GM12878 (cell line): ENCODE measurements at regions not wholly inside any gene's neighbourhood (a gene's known extent, or its start where the extent isn't known, plus 50 kb on each side); places are given as distances from the start of the nearest gene placed in this dataset.

Source experiments
- ATAC-seq: fragments of 200-7000 bp; cut with Tn5 transposase; 3 replicates; pipeline ENCODE4 v1.9.1; 2020; ENCODE audit warnings: mild to moderate bottlenecking, moderate library complexity
- BruUV-seq: library from RNA; stranded (reverse); fragments of 400-500 nt; replicated peaks from 2 replicates; lab custom pipeline; 2021; lab: Mats Ljungman, UMichigan
- CTCF ChIA-PET: fragments of 300-600 bp; sonication (Branson Sonifier 250); formaldehyde crosslinking; extraction: SDS; loops from one replicate; lab custom pipeline; 2021; ENCODE audit warnings: inconsistent platforms; lab: Yijun Ruan, JAX
- POLR2A ChIA-PET: fragments of 350-600 bp; formaldehyde crosslinking; extraction: SDS; loops from one replicate; lab custom pipeline; 2021; ENCODE audit warnings: inconsistent platforms; lab: Charles Lee
- RAD21 ChIA-PET: fragments of 300-600 bp; sonication (Branson Sonifier 250); formaldehyde crosslinking; loops from one replicate; lab custom pipeline; 2023; ENCODE audit warnings: antibody characterized with exemption; ENCODE audit not compliant: unreplicated experiment; lab: Charles Lee
- SMC1A ChIA-PET: fragments of 300-600 bp; sonication (Branson Sonifier 250); formaldehyde crosslinking; loops from one replicate; lab custom pipeline; 2023; ENCODE audit not compliant: unreplicated experiment, uncharacterized antibody; lab: Charles Lee
- DNase-seq: peaks from one replicate; pipeline ENCODE4 v3.0.0-alpha.2; 2011; ENCODE audit warnings: low read depth, low spot score
- FAIRE-seq: peaks from 3 replicates; lab custom pipeline; 2011; peaks lifted over from hg19 to GRCh38; lab: Jason Lieb, UNC
- H2AFZ ChIP-seq: 2 replicates; pipeline ENCODE4 v1.6.0; 2011; ENCODE audit warnings: low read depth, low read length, control low read depth; ENCODE audit not compliant: control insufficient read depth
- H3K27ac ChIP-seq: 2 replicates; pipeline ENCODE4 v1.5.1; 2011; ENCODE audit warnings: control low read depth; ENCODE audit not compliant: control insufficient read depth, insufficient read depth
- H3K27me3 ChIP-seq, 2 experiments: replicated peaks in 1 of 2; 2 replicates each; pipeline versions ENCODE4 v1.6.0 to v1.6.1; 2011; ENCODE audit warnings: low read length in 1 of 2; ENCODE audit not compliant: control insufficient read depth in 2 of 2, insufficient read depth in 2 of 2
- H3K36me3 ChIP-seq, 2 experiments: 2 replicates each; pipeline ENCODE4 v1.5.1; 2011; ENCODE audit warnings: low read length in 1 of 2; ENCODE audit not compliant: control insufficient read depth in 2 of 2, insufficient read depth in 2 of 2
- H3K4me1 ChIP-seq: 2 replicates; pipeline ENCODE4 v1.6.1; 2011; ENCODE audit warnings: mild to moderate bottlenecking, low read length, moderate library complexity, mixed read lengths; ENCODE audit not compliant: control insufficient read depth, insufficient read depth
- H3K4me2 ChIP-seq: 2 replicates; pipeline ENCODE4 v1.6.0; 2011; ENCODE audit warnings: control low read depth; ENCODE audit not compliant: control insufficient read depth, insufficient read depth
- H3K4me3 ChIP-seq: fragments of 200-600 bp; sonication (generic); 2 replicates; pipeline ENCODE4 v1.5.1; 2016
- H3K79me2 ChIP-seq: 2 replicates; pipeline ENCODE4 v1.6.0; 2011; ENCODE audit warnings: low read length; ENCODE audit not compliant: control insufficient read depth, insufficient read depth
- H3K9ac ChIP-seq: 2 replicates; pipeline ENCODE4 v1.8.0; 2011; ENCODE audit warnings: low read length, control low read depth, mixed read lengths; ENCODE audit not compliant: control insufficient read depth, insufficient read depth
- H3K9me3 ChIP-seq: replicated peaks from 3 replicates; pipeline ENCODE4 v1.5.1; 2011; ENCODE audit warnings: mild to moderate bottlenecking, low read length; ENCODE audit not compliant: control insufficient read depth, insufficient read depth
- H4K20me1 ChIP-seq: 2 replicates; pipeline ENCODE4 v1.6.0; 2011; ENCODE audit not compliant: control insufficient read depth, insufficient read depth
- BCL11A ChIP-seq: IDR thresholded peaks from 2 replicates; pipeline ENCODE4 v1.6.1; 2011; ENCODE audit warnings: low read depth, low read length
- EZH2 ChIP-seq: IDR thresholded peaks from 2 replicates; pipeline ENCODE4 v1.6.1; 2012; ENCODE audit warnings: low read depth, mild to moderate bottlenecking, control low read depth, inconsistent platforms, low read length, borderline replicate concordance; ENCODE audit not compliant: control insufficient read depth
- FOXK2 ChIP-seq: fragments of 450-650 bp; IDR thresholded peaks from 2 replicates; pipeline ENCODE4 v1.6.1; 2017; ENCODE audit warnings: mild to moderate bottlenecking, moderate library complexity
- SREBF2 ChIP-seq: IDR thresholded peaks from 2 replicates; pipeline ENCODE4 v1.6.1; 2012; ENCODE audit warnings: mild to moderate bottlenecking, low read length
- TARDBP ChIP-seq: IDR thresholded peaks from 2 replicates; pipeline ENCODE4 v1.6.1; 2016; ENCODE audit warnings: borderline replicate concordance
- ZBED1 ChIP-seq: IDR thresholded peaks from 2 replicates; pipeline ENCODE4 v1.6.1; 2016; ENCODE audit warnings: borderline replicate concordance
- ZNF274 ChIP-seq: IDR thresholded peaks from one replicate; pipeline ENCODE4 v1.8.0; 2011; ENCODE audit not compliant: insufficient read length, insufficient read depth
- WGBS: methylation state at CpG from one replicate; pipeline ENCODE4 v1.1.6; 2016; ENCODE audit warnings: low lambda C conversion rate; ENCODE audit not compliant: insufficient replicate concordance, insufficient coverage; ENCODE audit errors: missing lambda C conversion rate; 5-methylcytosine and 5-hydroxymethylcytosine counted together
- in situ Hi-C: fragments of 300-500 bp; cut with MboI; formaldehyde crosslinking; loops from 9 replicates; pipeline ENCODE4 v1.14.3; 2018; ENCODE audit warnings: mixed read lengths
- intact Hi-C: fragments of 100-400 bp; cut with micrococcal nuclease; formaldehyde crosslinking; loops from one replicate; pipeline ENCODE4 v1.14.2; 2022; ENCODE audit not compliant: unreplicated experiment
- TF ChIP-seq, protein P1 (sequence below): fragments of 450-650 bp; IDR thresholded peaks from 2 replicates; pipeline ENCODE4 v1.6.1; 2017; ENCODE audit warnings: antibody characterized with exemption, mild to moderate bottlenecking, moderate library complexity
- TF ChIP-seq, protein P2 (sequence below): fragments of 450-650 bp; IDR thresholded peaks from 2 replicates; pipeline ENCODE4 v1.6.1; 2017; ENCODE audit warnings: borderline replicate concordance

DNA sequence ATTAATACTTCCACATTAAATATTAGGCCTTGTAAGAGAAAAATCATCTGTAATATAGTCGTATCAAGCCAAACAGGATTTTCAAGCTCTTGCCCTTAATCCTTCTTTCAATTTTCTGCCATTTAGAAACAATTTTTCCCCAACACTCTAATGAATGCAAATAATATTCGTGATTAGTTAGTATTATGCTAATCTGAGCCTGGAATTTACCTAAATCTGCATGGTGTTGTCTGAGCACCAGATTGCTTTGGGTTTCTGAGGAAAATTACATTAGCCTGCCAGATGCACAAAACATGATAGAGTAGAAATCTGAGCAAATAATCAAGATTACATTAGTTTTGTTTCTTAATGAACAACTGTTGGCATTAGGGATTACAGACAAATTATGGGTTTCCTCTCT, 176.6 kb downstream of the ZDHHC21 start:
- H2AFZ ChIP-seq = no peak overlapping the region
- no peak for FAIRE-seq
- ChIA-PET RAD21 (no interaction called here), SMC1A (no interaction called here), CTCF (interaction anchor here (0.6 to 1.6 kb wide), 2 partner anchors 76 to 252 kb away, joined by 3 read pairs; no protein-coding TSS in a partner anchor), POLR2A (no interaction called here)
- H3K9me3 ChIP-seq = no peaks in the 10 kb centered on the region
- H3K4me2 ChIP-seq = no peak overlapping the region
- H3K79me2 ChIP-seq = no peaks in the 10 kb centered on the region
- no peak for ATAC-seq
- no peaks in the 10 kb centered on the region for H3K4me1 ChIP-seq
- intact Hi-C loops = no loop called here
- in situ Hi-C loops = no loop called here
- H3K27ac ChIP-seq = no peak overlapping the region
- H3K27me3 ChIP-seq = no peaks in the 10 kb centered on the region
- no peak overlapping the region for H3K4me3 ChIP-seq
- DNase-seq = no peak
- TF ChIP-seq BCL11A (no peak), TARDBP (no peak), SREBF2 (no peak), ZBED1 (no peak), FOXK2 (no peak), EZH2 (no peak), ZNF274 (no peak)
- TF ChIP-seq, protein P1, sequence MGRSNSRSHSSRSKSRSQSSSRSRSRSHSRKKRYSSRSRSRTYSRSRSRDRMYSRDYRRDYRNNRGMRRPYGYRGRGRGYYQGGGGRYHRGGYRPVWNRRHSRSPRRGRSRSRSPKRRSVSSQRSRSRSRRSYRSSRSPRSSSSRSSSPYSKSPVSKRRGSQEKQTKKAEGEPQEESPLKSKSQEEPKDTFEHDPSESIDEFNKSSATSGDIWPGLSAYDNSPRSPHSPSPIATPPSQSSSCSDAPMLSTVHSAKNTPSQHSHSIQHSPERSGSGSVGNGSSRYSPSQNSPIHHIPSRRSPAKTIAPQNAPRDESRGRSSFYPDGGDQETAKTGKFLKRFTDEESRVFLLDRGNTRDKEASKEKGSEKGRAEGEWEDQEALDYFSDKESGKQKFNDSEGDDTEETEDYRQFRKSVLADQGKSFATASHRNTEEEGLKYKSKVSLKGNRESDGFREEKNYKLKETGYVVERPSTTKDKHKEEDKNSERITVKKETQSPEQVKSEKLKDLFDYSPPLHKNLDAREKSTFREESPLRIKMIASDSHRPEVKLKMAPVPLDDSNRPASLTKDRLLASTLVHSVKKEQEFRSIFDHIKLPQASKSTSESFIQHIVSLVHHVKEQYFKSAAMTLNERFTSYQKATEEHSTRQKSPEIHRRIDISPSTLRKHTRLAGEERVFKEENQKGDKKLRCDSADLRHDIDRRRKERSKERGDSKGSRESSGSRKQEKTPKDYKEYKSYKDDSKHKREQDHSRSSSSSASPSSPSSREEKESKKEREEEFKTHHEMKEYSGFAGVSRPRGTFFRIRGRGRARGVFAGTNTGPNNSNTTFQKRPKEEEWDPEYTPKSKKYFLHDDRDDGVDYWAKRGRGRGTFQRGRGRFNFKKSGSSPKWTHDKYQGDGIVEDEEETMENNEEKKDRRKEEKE = no peak
- TF ChIP-seq, protein P2, sequence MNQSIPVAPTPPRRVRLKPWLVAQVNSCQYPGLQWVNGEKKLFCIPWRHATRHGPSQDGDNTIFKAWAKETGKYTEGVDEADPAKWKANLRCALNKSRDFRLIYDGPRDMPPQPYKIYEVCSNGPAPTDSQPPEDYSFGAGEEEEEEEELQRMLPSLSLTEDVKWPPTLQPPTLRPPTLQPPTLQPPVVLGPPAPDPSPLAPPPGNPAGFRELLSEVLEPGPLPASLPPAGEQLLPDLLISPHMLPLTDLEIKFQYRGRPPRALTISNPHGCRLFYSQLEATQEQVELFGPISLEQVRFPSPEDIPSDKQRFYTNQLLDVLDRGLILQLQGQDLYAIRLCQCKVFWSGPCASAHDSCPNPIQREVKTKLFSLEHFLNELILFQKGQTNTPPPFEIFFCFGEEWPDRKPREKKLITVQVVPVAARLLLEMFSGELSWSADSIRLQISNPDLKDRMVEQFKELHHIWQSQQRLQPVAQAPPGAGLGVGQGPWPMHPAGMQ = no peak
- WGBS = 0% methylated on average over 2 of the region's 2 CpGs
- H3K9ac ChIP-seq = no peak overlapping the region
- no peaks in the 10 kb centered on the region for H3K36me3 ChIP-seq
- BruUV-seq = no TSS peak
- H4K20me1 ChIP-seq = no peaks in the 10 kb centered on the region
